ENCODE measurements at regions not wholly inside any gene's neighbourhood (a gene's known extent, or its start where the extent isn't known, plus 50 kb on each side); places are given as distances from the start of the nearest gene placed in this dataset.
A peak's percentile ranks its signal among the peaks of the same experiment; 100 is the strongest.

DNA sequence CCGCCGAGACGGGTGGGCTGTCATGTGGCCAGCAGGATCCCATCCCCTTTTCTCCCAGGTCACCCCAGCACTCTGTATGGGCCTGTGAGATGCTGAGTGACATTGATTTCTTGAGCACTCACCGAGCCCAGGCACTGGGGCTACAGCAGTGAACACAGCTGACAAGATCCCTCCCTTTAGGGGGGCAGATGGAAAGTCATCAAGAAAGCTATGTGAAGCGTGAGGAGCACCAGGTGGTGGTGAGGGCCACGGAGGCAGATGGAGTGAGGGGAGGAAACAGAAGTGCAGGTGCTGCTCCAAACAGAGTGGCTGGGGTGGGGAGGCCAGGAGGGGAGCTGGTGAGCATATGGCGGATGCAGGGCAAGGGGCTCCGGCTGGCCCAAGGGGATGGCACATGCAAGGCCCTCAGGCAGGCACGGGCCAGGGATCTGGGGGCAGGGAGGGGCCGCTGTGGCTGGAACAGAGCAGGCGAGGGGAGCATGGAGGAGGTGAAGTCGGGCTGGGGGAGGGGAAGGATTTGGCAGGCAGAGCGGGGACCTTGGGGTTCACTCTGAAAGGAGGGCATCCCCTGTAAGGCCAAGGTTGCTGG is 184.0 kb downstream of the BMP7 start:
- Histone ChIP-seq H3K27ac (no peak overlapping the region), H3K27me3 (no peaks in the 10 kb centered on the region), H3K4me2 (peak overlapping the region; percentile 34; the same call in 1 of the 2 replicates), H3K36me3 (no peaks in the 10 kb centered on the region), H3K9ac (no peak overlapping the region), H3K4me3 (no peak overlapping the region), H3K4me1 (peaks cover 32% of the 10 kb centered on the region), H4K20me1 (no peaks in the 10 kb centered on the region), H3K9me3 (peaks cover 30% of the 10 kb centered on the region)
- no peak for TF ChIP-seq Cebpa-rat (IDR thresholded peaks at IDR 0.05)

DNA sequence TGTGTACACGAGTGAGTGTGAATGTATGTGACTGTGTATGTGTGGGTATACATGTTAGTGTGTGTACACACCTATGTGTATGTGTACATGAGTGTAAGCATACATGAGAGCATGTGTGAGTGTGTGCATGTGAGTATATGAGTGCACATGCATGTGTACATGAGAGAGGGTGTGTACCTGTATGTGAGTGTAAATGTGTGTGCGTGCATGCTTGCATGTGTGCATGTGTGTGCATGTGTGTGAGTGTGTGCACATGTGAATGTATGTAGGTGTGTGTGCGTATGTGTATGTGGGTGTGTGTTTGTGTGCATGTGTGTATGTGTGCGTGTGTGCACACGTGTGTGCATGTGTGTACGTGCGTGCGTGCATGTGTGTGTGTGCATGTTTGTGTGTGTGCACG is 183.4 kb downstream of the BMP7 start:
- Histone ChIP-seq H3K4me1 (peaks cover 34% of the 10 kb centered on the region), H3K4me3 (no peak overlapping the region), H3K36me3 (no peaks in the 10 kb centered on the region), H3K4me2 (no peak overlapping the region), H3K9me3 (peaks cover 24% of the 10 kb centered on the region), H3K27ac (no peak overlapping the region), H3K9ac (no peak overlapping the region), H3K27me3 (no peaks in the 10 kb centered on the region), H4K20me1 (no peaks in the 10 kb centered on the region)
- no peak for TF ChIP-seq Cebpa-rat (IDR thresholded peaks at IDR 0.05)

DNA sequence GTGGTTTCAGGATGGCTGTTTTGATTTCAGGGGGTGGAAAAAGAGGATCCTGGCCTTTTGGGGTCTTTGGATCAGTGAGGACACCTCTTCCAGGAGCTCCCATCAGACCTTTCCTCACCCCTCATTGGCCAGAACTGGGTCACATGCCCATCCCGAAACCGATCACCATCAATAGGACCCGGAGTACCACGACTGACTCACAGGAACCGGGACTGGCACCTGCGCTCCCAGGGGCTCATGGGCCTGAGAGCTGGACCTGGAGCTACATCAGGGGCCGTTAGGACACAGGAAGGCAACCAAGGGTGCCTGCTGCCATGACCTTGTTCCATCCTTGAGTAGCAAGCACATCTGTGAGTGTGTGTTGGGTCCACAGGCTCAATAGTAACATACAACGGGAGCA is 180.4 kb downstream of the BMP7 start:
- Histone ChIP-seq H3K27ac (no peak overlapping the region), H3K4me1 (peaks cover 41% of the 10 kb centered on the region), H3K27me3 (no peaks in the 10 kb centered on the region), H3K4me2 (peak overlapping the region; percentile 21), H3K4me3 (no peak overlapping the region), H3K9ac (no peak overlapping the region), H3K9me3 (no peaks in the 10 kb centered on the region), H4K20me1 (no peaks in the 10 kb centered on the region), H3K36me3 (no peaks in the 10 kb centered on the region)
- no peak for TF ChIP-seq Cebpa-rat (IDR thresholded peaks at IDR 0.05)

DNA sequence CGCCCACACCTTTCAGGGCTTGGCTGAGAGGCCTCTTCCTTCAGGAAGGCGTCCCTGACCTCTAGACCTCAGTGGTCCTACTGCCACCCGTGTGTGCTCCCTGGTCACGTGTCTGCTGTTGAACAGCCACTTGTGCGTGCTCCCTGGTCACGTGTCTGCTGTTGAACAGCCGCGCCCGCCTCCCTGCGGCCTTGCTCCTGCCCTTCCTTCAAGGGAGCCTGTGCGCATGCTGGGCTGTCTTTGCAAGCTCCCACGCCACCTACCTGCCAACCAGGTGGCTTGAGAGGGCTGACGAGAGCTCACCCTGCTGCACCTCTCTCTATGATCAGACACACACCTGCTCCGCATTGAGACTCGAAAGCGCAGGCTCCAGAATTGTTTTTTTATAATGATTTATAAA is 179.3 kb downstream of the BMP7 start:
- no peak overlapping the region for H3K4me2 ChIP-seq
- H3K36me3 ChIP-seq: no peaks in the 10 kb centered on the region
- H3K27ac ChIP-seq: no peak overlapping the region
- H3K4me1 ChIP-seq: peaks cover 38% of the 10 kb centered on the region
- no peaks in the 10 kb centered on the region for H3K27me3 ChIP-seq
- H3K4me3 ChIP-seq: no peak overlapping the region
- H3K9me3 ChIP-seq: no peaks in the 10 kb centered on the region
- no peak for TF ChIP-seq Cebpa-rat (IDR thresholded peaks at IDR 0.05)
- H3K9ac ChIP-seq: no peak overlapping the region
- H4K20me1 ChIP-seq: no peaks in the 10 kb centered on the region

DNA sequence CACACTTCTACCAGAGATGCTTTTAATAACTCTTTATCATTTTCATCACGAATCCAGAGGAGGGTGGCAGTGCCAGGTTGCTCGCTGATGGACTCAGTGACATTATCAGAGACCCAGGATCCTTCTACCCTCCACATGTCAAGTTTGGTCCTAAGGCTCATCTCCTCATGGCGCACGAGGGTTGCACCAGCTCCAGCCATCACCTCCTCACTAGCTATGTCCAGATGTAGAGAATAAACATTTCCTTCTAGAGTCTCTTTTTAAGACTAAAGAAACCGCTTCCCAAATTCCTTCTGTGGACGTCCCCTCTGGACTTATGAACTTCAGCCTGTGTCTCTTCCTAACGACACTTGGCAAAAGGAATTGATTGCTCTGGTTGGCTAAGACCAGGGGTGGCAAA is 178.7 kb downstream of the BMP7 start:
- no peaks in the 10 kb centered on the region for H3K36me3 ChIP-seq
- peak overlapping the region; percentile 44; the same call in 1 of the 2 replicates for H3K4me2 ChIP-seq
- no peak overlapping the region for H3K4me3 ChIP-seq
- no peak overlapping the region for H3K9ac ChIP-seq
- H3K27me3 ChIP-seq: no peaks in the 10 kb centered on the region
- H3K4me1 ChIP-seq: peaks cover 36% of the 10 kb centered on the region
- TF ChIP-seq Cebpa-rat (IDR thresholded peaks at IDR 0.05): no peak
- H3K27ac ChIP-seq: no peak overlapping the region
- no peaks in the 10 kb centered on the region for H4K20me1 ChIP-seq
- no peaks in the 10 kb centered on the region for H3K9me3 ChIP-seq

DNA sequence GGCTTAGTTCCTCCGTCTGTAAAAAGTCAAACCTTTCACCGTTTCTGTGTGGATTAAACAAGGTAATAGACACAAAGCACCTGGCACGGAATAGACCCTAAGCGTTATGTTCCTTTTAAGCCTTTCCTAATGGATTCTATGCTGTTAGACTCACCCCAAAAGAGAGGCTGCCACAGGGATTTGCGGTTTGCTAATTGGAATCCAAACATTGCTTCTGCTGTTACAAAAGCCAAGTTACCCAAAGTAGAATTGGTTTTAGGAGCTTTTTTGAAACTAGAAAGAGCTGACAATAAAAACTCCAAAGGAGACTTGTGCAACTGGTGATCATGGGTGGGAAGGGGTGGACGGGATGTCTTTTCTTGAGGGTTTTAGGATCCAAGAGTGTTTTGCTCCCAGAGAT is 178.0 kb downstream of the BMP7 start:
- peaks cover 34% of the 10 kb centered on the region for H3K4me1 ChIP-seq
- H3K36me3 ChIP-seq: no peaks in the 10 kb centered on the region
- peak overlapping the region; percentile 41; the same call in 1 of the 2 replicates for H3K9ac ChIP-seq
- H3K4me3 ChIP-seq: no peak overlapping the region
- H3K4me2 ChIP-seq: peak overlapping the region; percentile 44
- no peak overlapping the region for H3K27ac ChIP-seq
- H4K20me1 ChIP-seq: no peaks in the 10 kb centered on the region
- no peak for TF ChIP-seq Cebpa-rat (IDR thresholded peaks at IDR 0.05)
- no peaks in the 10 kb centered on the region for H3K9me3 ChIP-seq
- no peaks in the 10 kb centered on the region for H3K27me3 ChIP-seq

DNA sequence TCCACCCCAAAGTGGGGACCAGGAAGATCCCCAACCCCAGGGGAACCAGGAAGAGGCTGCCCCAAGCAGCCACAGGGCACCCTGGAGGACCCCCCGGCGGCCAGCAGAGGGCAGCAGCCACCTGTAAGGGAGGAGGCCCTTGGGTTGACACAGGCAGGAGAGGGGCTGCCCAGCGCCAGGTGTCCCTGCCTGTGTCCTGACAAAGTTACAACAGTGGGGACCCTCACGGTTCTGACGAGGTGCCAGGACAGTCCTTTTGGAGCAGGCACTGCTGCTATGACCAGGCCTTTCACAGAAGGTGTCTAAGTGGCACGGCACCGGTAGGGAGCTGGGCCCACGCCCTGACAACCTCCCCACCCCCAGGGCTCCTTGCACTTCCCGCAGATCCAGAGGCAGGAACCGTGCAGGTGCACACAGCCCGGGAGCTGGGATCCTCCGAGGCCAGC is 176.7 kb downstream of the BMP7 start:
- no peak overlapping the region for H3K4me3 ChIP-seq
- H3K27ac ChIP-seq: no peak overlapping the region
- H3K9ac ChIP-seq: no peak overlapping the region
- H3K4me2 ChIP-seq: no peak overlapping the region
- no peaks in the 10 kb centered on the region for H4K20me1 ChIP-seq
- H3K9me3 ChIP-seq: no peaks in the 10 kb centered on the region
- no peak for TF ChIP-seq Cebpa-rat (IDR thresholded peaks at IDR 0.05)
- peaks cover 33% of the 10 kb centered on the region for H3K4me1 ChIP-seq
- no peaks in the 10 kb centered on the region for H3K36me3 ChIP-seq
- no peaks in the 10 kb centered on the region for H3K27me3 ChIP-seq

DNA sequence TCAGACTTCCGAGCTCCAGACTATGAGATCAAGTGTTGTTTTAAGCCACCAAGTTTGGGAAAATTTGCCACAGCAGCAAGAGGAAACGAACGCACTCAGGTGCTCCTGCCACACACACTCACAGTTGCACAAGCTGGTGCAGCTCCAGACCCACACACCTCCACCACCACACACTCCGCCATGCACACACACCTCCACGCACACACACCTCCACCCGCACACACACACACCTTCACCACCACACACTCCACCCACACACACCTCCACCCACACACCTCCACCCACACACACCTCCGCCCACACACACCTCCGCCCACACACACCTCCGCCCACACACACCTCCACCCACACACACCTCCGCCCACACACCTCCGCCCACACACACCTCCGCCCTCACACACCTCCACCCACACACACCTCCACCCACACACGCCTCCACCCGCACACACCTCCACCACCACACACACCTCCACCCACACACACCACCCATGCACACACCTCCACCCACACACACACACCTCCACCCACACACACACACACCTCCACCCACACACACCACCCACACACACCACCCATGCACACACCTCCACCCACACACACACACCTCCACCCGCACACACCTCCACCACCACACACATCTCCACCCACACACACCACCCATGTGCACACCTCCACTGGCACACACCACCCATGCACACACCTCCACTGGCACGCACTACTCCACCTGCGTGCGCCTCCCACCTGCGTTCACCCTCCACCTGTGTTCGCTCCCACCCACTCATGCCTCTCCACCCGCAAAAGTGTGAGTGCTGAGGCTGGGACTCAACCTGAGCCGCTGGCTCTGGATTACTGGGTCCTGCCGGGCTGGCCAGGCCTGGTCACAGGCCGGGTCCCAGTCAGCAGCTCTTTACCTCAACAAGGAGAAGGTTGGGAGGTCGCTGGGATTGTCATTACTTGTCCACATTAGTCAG is 175.6 kb downstream of the BMP7 start:
- Histone ChIP-seq H3K4me2 (no peak overlapping the region), H3K27me3 (no peaks in the 10 kb centered on the region), H3K4me1 (peaks cover 21% of the 10 kb centered on the region), H3K9ac (no peak overlapping the region), H3K4me3 (no peak overlapping the region), H3K27ac (no peak overlapping the region), H3K9me3 (no peaks in the 10 kb centered on the region), H4K20me1 (no peaks in the 10 kb centered on the region), H3K36me3 (no peaks in the 10 kb centered on the region)
- TF ChIP-seq Cebpa-rat (IDR thresholded peaks at IDR 0.05): no peak

DNA sequence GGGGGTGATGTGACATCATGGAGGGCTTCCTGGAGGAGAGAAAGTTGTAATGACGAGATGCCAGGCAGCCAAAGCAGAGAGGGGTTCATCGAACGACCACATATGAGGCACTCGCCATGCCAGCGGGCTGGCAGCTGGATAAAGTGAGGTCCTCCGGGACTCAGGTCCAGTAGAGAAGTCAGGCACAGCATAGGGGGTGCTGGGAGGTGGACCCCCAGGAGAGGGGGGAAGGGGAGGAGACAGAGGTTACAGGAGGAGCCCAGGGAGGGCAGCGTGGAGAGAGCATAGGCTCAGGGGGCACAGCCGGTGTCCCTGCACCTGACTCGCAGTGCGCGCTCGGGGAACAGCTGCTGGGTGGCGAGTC is 174.7 kb downstream of the BMP7 start:
- no peak for TF ChIP-seq Cebpa-rat (IDR thresholded peaks at IDR 0.05)
- no peak overlapping the region for H3K9ac ChIP-seq
- H3K36me3 ChIP-seq: no peaks in the 10 kb centered on the region
- H3K9me3 ChIP-seq: no peaks in the 10 kb centered on the region
- H3K27me3 ChIP-seq: no peaks in the 10 kb centered on the region
- no peak overlapping the region for H3K4me3 ChIP-seq
- H3K4me1 ChIP-seq: peaks cover 13% of the 10 kb centered on the region
- no peak overlapping the region for H3K27ac ChIP-seq
- H4K20me1 ChIP-seq: no peaks in the 10 kb centered on the region
- H3K4me2 ChIP-seq: no peak overlapping the region

Data from BLaER1 (cell line).